Esophagus squamous epithelium (tissue), 4 donors: ENCODE measurements at regions not wholly inside any gene's neighbourhood (a gene's known extent, or its start where the extent isn't known, plus 50 kb on each side); places are given as distances from the start of the nearest gene placed in this dataset.

Source experiments
- CTCF ChIP-seq, 6 experiments: fragments of 450-650 bp in 4 of 6; fragments of 200-600 bp in 2 of 6; sonication (generic) in 2 of 6; IDR thresholded peaks; one replicate each; pipeline ENCODE4 v1.5.1; 2016 to 2019; ENCODE audit warnings: antibody characterized with exemption in 6 of 6, mild to moderate bottlenecking in 4 of 6, moderate library complexity in 4 of 6
- POLR2A ChIP-seq, 4 donors: fragments of 450-650 bp; IDR thresholded peaks; one replicate each; pipeline ENCODE4 v1.6.1; 2017; ENCODE audit warnings: antibody characterized with exemption in 4 of 4, mild to moderate bottlenecking in 4 of 4, moderate library complexity in 3 of 4

GRCh38 chr9:129309906-129310305, 131.8 kb upstream of the IER5L start:
- TF ChIP-seq CTCF (IDR thresholded peaks at IDR 0.05) = no peak
- TF ChIP-seq POLR2A (IDR thresholded peaks at IDR 0.05) = no peak
